Suppressor macrophage treated with lipopolysaccharide for 4 hours (primary cell): ENCODE measurements at regions not wholly inside any gene's neighbourhood (a gene's known extent, or its start where the extent isn't known, plus 50 kb on each side); places are given as distances from the start of the nearest gene placed in this dataset.

Source experiments
- DNase-seq: peaks from one replicate; pipeline ENCODE4 v3.0.0-alpha.2; 2020

DNA sequence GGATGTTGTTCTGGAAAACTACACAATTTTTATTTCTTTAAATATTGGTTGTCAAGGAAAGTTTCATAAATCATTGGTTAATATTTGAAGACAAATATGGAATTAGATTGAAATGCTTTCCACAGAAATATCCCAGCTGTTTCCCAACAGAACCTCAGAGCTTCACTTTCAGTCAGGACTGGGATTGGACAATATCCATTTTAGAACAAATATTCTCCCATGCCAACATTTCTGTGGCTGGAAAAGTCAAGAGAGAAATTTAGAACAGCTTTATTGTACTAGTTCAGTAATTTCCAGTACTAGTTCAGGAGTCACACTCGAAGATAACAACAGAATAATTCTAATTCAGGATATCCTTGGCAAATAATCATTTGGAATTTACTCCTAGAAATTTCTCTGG, 116.1 kb upstream of the TUT7 start:
- no peak for DNase-seq

DNA sequence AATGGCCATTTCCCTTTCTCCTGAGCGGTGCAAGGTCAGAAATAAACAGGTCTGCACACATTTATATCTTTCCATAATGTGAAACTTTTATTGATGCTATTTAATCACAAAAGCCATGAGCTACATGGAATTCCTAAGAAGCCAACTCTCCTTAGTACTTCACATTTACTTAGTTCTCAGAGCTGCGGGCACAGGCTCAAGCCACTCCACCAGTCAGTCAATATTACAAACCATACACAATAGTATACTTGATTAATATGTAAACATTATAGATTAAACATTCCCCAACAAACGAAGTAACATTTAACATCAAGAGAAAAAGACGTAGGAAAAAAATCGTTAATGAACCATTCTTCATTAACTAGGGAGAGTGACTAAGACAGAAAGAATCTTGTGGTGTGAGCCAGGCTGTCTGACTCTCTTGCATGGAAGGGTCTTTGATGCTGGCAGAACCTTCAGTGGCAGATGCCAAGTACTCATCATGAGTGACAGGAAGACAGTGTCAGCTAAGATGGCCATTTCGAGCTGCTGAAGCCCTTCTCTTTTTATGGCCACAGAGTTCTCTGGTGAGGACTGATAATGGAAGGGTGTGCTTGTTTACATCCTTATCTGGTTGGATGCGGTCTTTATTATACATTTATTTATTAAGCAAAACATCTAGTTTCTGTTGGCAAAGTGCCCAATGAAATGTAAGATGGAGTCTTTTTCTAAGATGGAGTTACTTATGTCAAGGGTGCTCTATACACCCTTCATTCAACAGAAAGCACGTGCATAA, 115.5 kb upstream of the TUT7 start:
- DNase-seq: no peak

DNA sequence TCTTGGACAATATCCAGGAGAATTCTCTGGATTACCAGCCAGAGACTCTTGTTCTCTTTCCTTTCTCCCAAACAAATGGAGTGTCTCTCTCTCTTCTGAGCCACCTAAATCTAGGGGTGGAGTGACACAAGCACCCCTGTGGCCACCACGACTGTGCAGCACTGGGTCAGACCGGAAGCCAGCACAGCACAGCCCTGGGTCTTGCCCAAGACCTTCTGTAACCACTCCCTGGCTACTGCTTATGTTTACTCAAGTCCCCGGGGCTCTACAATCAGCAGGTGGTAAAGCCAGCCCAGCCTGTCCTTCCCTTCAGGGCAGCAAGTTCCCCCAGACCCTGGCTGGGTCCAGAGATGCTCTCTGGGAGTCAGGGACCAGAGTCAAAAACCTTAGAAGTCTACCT, 110.0 kb upstream of the TUT7 start:
- DNase-seq: no peak

DNA sequence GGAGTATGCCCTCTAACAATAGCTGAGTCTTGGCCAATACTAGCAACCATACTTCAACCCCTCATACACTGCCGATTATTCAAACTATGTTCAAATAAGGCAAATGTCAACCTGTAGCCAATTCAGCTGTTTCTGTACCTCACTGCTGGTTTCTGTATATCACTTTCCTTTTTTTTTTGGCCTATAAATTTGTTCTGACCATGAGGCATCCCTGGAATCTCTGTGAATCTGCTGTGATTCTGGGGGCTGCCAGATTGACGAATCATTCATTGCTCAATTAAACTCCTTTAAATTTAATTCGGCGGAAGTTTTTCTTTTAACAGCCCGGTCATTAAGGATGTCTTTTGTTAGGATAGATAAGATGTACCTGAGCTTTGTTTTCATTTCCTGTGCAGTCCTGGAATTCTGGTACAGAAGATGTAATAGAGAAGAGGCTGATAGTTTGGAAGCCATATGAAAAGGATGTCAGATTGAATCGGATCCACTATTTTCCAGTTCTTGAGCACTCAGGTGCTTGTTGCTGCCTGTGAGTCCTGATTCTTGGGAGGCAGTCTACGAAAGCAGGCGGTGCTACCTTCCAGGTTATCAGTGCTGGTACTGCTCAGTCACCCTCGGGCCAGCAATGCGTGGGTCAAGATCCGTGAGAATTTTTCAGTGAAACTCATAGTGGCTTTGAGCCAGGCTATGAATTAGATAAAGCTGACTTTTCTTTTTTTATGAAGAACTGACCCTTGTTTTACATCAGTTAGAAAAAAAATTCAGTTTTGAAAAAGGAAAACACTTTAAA, 106.2 kb upstream of the TUT7 start:
- no peak for DNase-seq

DNA sequence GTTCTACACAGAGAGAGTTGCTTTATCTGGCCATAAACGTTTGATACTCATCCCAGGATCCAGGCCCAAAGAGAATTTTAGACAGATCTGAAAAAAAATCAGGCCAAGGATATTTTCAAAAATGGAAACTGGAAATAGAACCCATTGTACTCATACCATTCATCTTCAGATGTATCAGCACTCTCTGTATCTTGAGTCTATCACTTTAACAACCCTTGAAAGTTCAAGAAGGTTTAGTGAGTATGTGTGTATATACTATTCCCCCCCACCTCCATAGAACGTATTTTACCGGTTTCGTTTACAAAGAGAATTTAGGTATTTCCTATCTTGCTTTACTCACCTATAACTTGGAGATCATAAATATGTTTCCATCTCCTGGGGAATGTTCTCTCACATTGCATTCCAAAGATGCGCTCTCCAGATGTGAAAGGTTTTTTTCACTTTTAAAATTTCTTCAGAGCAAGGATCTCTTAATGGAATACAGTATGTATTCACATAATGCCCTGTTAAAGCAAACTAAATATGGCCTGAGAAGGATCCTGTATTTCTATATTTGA, 105.5 kb upstream of the TUT7 start:
- DNase-seq: no peak

DNA sequence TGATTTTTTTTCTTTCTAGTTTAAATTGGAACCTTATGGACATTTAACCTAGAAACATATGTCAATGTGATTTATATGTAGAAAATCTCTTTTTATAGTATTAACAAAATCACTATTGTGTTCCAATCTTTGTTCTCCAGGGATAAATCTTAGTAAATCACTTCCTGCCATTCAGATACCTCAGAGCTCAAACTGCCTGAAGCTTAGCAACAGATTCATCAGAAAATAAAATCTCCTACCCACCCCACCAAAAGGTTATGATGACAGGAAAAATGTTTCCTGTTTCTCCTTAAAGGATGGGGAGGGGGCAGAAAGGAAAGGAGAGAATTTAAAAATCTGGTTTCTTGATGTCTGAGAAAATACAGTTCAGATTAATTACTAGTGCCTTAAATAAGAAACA, 105.0 kb upstream of the TUT7 start:
- DNase-seq: no peak

DNA sequence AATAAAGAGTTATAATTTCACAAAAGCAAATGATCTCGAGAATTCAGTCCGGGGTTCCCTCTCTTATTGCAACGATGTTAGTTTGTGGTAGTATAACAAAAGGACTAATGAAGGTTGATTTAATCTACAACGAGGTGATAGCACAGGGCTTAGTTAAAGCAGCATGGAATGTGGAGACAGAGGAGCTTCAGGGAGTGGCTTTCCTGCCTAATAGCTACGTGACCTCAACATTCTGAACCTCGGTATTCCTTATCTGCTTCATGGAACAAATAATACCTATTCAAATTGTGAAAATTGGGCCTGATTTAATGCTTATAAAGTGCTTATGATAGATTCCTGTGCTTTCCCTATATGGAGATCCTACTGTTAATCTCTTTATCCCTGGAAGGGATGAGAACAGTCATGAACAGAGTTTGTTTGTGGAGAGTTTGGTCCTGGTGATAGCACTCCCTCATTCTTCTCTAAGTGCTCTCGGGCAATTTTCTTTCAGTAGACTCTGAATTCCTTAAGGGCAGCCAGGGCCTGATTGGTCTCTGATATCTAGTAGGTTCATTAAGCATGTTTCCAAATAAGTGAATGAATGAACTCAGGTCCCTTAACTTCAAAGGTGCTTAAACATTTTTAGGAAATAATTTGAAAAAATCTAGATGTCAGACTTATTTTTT, 104.1 kb upstream of the TUT7 start:
- no peak for DNase-seq

- no peak for DNase-seq
These were observed 102.2 kb upstream of the TUT7 start for GRCh38 chr9:86456416-86456815.

DNA sequence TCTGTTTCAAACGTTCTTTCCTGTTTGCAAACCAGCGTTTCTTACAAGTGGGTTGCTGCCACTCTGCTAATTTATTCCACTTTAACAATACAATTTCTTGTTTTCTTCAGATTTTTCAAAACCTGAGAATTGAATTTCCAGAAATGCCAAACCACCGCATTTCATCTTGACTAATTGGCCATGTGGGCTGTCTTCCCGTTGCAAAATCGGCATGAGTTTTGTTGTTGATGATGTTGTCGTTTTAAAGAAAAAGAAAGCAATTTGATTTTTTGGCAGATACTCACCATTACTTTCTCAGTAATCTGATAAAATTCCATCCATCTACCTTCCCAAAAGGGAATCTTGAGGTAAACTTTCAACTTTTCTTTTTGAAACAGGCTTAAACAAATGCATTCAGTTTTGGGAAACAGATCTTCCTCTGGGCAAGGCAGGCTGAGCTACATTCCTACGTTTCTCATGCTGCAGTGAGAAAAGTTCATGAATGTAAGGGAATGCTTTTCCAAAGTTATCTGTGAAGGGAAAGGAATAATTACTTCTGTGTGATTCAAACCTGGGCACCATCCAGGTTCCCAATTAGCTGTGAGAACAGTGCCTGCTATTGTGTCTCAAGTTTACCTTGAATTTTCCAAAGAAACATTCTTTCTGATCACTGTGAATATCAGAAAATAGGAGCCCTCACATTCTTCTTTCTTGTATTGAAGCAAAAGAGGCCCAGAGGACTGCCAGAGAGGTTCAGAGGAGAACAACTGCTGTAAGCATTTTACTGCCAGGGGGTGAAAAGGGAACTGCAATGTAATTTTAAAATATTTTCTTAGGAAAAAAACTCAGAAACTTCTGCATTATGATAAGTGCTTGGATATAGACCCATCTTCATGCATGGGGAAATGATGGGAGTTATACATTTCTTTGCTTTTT, 100.7 kb upstream of the TUT7 start:
- DNase-seq: no peak

- DNase-seq: no peak
These were observed 98.1 kb upstream of the TUT7 start for GRCh38 chr9:86452201-86452828.

- DNase-seq: no peak
These were observed 95.0 kb upstream of the TUT7 start for GRCh38 chr9:86449246-86449645.

GRCh38 chr9:86445671-86446070, 91.5 kb upstream of the TUT7 start:
- DNase-seq: no peak

DNA sequence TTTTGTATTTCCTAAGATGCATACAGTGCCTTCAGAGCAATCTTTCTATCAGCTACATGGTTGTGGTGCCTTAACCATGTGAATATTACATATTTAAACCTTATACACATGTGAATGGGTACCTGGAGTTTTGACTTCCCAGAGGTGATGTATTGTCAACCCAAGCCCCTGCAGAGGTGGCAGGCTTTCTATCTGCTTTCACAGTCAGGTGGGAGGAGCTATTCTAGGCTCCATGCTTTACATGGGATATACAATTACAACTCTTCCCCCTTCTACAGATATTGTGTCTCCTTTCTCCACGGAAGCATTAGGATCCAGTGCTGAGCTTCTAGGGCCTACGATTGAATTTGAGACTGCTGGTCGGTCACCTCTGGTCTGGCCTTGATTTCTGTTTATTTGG, 89.8 kb upstream of the TUT7 start:
- no peak for DNase-seq

- DNase-seq: peak; percentile 46
These were observed 80.0 kb upstream of the TUT7 start for GRCh38 chr9:86434039-86434726.

GRCh38 chr9:86424251-86424891, 70.2 kb upstream of the TUT7 start:
- no peak for DNase-seq

DNA sequence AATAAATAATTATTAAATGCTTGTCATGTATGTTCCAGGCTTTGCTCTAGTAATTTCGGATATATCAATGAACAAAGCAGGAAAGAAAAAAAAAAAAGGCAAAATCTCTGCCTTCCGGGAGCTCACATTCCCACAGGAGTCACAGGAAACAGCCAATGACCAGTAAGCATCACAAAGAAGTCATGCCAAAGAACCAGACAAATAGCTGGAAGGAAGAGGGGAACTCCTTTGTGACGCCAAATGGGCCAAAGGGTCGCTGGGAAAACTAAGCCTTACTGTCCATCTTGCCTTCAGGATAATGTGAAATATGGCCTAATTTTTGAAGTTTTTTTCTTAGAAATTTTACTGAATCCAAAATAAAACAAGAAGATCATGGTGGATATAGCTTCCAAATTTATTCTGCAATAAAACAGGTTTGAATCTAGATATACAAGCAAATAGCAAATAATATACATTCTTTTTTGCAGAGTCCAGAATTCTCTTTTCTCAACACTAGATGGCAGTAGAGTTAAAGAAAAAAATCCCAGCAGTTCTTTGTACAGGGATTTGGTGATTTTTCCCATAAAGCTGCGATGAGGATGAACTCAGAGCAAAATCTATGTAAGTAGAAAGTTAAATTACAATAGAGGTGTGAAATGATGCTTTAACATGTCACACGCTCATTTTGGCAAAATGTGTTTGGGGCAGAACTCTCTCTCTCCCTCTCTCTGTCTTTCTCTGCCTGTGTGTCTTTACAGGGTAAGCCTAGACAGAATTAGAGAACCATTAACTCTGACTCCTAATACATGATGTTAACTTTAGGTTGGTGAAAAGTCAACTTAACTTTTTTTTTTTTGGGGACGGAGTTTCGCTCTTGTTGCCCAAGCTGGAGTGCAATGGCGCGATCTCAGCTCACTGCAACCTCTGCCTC, 60.0 kb upstream of the TUT7 start:
- peak; percentile 42 for DNase-seq

DNA sequence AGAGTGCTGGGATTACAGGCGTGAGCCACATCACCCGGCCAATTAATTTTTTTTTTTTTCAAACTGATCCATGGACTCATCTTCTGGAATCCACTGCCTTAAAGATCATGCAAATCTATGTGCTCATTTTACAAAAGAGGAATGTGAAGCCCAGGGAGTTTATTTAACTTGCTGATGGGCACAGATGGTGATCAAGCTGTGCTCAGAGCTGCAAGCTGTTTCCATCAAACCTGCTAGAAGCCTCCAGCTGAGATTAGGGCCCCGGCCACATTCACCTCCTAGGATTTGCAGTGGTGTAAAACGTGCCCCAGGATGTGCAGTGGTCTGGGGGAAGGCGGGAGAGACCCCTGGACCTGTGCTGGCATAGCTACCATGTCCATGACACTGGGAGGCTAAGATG, 56.1 kb upstream of the TUT7 start:
- no peak for DNase-seq

DNA sequence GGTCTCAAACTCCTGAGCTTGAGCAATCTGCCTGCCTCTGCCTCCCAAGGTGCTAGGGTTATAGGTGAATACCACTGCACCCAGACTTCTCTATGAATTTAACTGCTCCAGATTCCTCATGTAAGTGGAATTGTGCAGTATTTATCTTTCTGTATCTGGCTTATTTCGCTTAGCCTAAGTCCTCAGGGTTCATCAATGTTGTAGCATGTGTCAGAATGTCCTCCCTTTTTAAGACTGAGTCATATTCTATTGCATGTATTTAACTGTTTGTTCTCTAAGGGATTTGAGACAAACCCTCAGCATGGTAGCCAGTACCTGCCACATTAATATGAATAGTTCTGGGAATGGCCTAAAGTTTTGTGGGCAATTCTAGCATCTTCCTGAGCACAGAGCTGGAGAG, 53.9 kb upstream of the TUT7 start:
- DNase-seq: no peak

- DNase-seq: peak; percentile 11
These were observed 52.8 kb upstream of the TUT7 start for GRCh38 chr9:86407022-86407421.

DNA sequence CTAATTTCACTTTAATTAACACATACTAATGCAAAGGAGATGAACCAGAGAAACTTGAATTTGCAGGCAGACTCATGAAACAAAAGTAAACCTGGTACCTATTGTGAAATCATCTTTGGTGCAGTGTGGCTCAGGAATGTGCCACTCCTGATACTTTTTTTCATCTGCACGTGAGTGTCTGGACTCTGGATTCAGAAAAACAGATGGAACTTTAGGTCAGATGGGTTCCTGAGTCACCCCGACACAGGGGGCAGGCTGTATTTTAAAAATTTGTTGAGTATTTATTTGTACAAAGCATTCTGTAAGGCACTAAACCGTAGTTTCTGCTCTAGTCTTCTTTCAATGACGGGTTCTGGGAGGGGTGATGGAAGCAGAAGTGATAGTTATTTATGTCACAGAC, 52.2 kb upstream of the TUT7 start:
- DNase-seq: peak; percentile 32
